GM18951 (cell line): ENCODE measurements at regions not wholly inside any gene's neighbourhood (a gene's known extent, or its start where the extent isn't known, plus 50 kb on each side); places are given as distances from the start of the nearest gene placed in this dataset.

Experiments used
- POLR2A ChIP-seq: IDR thresholded peaks from 4 replicates; pipeline ENCODE4 v1.6.1; 2011; ENCODE audit warnings: mild to moderate bottlenecking; ENCODE audit not compliant: insufficient read length, insufficient read depth; ENCODE audit errors: extremely low read depth
- in situ Hi-C: fragments of 300-500 bp; cut with MboI; formaldehyde crosslinking; loops from one replicate; pipeline ENCODE4 v1.12.0; 2022; ENCODE audit warnings: low sequenced_read_pairs, mixed read lengths, inconsistent platforms; ENCODE audit not compliant: unreplicated experiment

GRCh38 chr4:42205541-42205940 lies 53.1 kb upstream of the BEND4 start:
- TF ChIP-seq POLR2A: no peak
- in situ Hi-C loops: no loop called here

GRCh38 chr4:42216664-42217063 lies 64.2 kb upstream of the BEND4 start:
- TF ChIP-seq POLR2A: no peak
- in situ Hi-C loops: no loop called here

DNA sequence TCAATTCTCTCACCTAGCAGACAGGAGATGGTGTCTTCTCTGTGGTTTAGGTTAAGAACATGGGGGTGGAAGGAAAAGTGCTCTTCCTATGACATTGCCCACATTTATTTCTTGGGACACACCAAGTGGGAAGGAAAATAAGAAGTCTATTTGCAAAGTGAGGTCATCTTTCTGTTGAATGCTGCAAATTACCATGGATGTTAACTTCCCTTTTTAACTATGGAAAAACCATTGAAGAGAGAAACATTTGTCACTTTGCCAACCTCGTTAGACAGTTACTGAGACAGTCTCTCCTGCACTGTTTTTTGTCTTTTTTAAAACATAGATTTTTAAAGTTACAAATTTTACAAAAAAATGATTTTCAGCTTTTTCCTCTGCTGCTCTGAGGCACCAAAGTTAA lies 72.8 kb upstream of the BEND4 start:
- in situ Hi-C loops: no loop called here
- no peak for TF ChIP-seq POLR2A

- in situ Hi-C loops: no loop called here
- TF ChIP-seq POLR2A: no peak
Observed at GRCh38 chr4:42234817-42235216, 82.4 kb upstream of the BEND4 start.

GRCh38 chr4:42235304-42236021 lies 83.0 kb upstream of the BEND4 start:
- no peak for TF ChIP-seq POLR2A
- in situ Hi-C loops: no loop called here

DNA sequence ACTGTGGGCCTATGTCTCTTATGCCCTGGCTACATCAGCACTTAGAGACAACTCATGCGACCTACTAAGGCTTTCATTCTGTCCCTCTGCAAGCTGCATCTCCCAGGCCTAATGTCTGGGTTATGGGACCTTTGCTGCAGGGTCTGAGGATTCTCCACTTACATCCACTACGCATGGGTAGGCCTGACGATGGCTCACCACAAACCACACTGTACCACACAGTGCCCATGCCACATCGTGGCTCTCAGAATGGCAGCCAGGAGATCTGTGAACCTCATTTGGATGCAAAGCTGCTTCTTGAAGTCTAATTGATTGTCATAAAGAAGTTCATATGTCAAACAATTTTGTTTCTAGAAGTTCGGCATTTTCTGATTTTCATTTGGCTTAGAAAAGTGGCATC lies 84.6 kb upstream of the BEND4 start:
- no peak for TF ChIP-seq POLR2A

GRCh38 chr4:42237451-42237850 lies 85.0 kb upstream of the BEND4 start:
- no peak for TF ChIP-seq POLR2A
- in situ Hi-C loops: no loop called here

More for the DNA sequence above, 84.6 kb upstream of the BEND4 start:
- in situ Hi-C loops: no loop called here

- in situ Hi-C loops: no loop called here
- no peak for TF ChIP-seq POLR2A
Observed at GRCh38 chr4:42248972-42249371, 96.5 kb upstream of the BEND4 start.

DNA sequence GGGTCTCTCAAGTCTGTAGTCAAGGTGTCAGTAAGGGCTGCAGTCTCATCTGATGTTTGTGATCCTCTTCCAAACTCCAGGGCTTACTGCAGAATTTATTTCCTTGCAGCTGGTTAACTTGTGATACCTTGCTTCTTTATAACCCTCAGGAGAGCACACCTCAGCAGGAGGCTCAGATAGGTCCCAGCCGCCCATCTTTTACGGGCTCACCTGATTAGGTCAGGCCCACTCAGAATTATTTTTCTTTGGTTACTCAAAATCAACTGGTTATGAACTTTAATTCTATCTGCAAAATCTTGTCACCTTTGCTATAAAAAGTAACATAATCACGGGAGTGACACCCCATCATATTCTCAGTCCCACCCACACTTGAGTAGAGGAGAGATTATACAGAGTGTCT lies 99.9 kb upstream of the BEND4 start:
- TF ChIP-seq POLR2A: no peak
- in situ Hi-C loops: loop anchor here (25.0 kb wide), 1 partner anchor 290 kb away; no protein-coding TSS in a partner anchor

GRCh38 chr4:42257645-42258044 lies 105.2 kb upstream of the BEND4 start:
- in situ Hi-C loops: loop anchor here (25.0 kb wide), 1 partner anchor 295 kb away; no protein-coding TSS in a partner anchor

GRCh38 chr4:42262701-42263490 lies 110.4 kb upstream of the BEND4 start:
- in situ Hi-C loops: loop anchor here (25.0 kb wide), 1 partner anchor 301 kb away; no protein-coding TSS in a partner anchor
- TF ChIP-seq POLR2A: no peak

GRCh38 chr4:42265782-42266602 lies 113.5 kb upstream of the BEND4 start:
- in situ Hi-C loops: loop anchor here (25.0 kb wide), 1 partner anchor 304 kb away; no protein-coding TSS in a partner anchor
- TF ChIP-seq POLR2A: no peak

GRCh38 chr4:42267724-42268123 lies 115.3 kb upstream of the BEND4 start:
- in situ Hi-C loops: loop anchor here (25.0 kb wide), 1 partner anchor 305 kb away; no protein-coding TSS in a partner anchor
- TF ChIP-seq POLR2A: no peak
